SK-MEL-5 (cell line): ENCODE measurements at regions not wholly inside any gene's neighbourhood (a gene's known extent, or its start where the extent isn't known, plus 50 kb on each side); places are given as distances from the start of the nearest gene placed in this dataset.
"Not testable (repeated sequence)": the region's sequence is repeated elsewhere in the genome, so short reads cannot be mapped to it uniquely, and the experiment has no call there.

Experiments used
- DNase-seq: peaks from one replicate; pipeline ENCODE4 v3.0.0-alpha.2; 2016; ENCODE audit warnings: low read depth, low spot score
- in situ Hi-C: cut with HindIII; loops from 2 replicates; pipeline ENCODE4 v1.10.0; 2016; ENCODE audit warnings: low sequenced_read_pairs, high pct_unique_total_duplicates, low pct_unique_long_range_greater_than_20kb

DNA sequence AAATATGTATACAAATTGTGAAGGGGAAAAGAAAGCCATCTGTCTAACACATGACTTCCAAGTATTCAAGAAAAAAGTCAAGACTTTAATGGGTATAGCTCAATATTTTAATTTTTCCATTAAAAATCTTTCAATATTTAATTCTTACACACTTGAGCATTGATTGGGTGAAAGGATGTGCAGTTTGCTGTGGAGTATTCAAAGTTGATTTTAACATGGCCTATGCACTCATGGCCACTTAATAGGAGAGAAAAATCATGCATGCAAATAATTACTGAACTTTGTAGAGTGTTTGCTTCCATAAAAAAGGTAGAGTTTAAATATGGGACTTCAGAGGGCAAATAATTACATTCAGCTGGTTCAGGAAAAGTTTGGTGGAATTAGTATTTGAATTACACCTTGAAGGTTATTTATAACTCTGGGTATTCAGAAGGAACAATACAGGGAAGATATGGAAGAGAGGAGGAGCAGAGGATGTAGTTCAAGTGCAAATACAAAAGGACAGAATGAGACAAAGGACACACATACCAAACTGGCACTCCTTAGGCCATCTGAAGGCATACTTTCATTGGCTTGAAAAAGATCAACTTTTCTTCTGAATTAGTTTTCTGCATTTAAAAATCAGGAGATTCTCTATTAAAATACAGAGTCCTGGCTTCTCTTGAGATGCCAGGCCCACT lies 90.1 kb downstream of the OTOL1 start:
- DNase-seq = no peak
- in situ Hi-C loops = no loop called here

DNA sequence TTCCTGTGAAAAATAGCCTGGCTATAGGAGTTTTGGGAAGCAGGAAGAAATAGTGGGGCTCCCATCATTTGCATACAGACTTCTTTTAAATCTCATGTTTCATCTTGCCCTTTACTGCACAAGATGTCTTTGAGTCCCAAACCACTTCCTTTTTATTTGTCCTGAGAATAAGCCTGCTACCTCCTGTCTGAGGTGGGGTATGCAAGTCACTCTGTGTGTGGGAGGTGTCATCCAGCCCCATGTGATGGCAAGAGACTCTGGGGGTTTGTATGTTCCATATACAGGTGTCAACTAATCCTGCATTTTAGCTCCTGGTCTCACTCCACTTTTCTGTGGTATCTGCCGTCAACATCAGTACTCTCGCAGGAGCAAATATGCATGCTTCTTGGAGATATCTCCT lies 102.0 kb downstream of the OTOL1 start:
- in situ Hi-C loops = no loop called here

GRCh38 chr3:161599697-161600096 lies 103.1 kb downstream of the OTOL1 start:
- no peak for DNase-seq
- in situ Hi-C loops = no loop called here

More for the DNA sequence above, 102.0 kb downstream of the OTOL1 start:
- no peak for DNase-seq

DNA sequence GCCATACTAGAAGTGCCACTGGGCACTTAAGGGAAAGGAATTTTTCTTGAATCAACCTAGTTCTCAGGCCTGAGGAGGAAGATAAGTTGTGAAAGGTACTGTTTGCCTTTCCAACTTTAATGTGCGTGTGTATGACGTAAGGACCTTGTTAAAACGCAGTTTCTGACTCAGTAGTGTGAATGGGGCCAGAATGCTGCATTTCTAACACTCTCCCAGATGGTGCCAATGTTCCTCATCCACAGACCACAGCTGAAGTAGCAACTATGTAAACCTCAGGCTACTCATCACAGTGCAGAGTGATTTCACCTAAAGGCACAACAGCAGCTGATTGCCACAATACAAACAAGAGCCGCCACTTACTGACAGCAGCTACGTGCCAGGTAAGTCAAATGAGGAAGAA lies 103.6 kb downstream of the OTOL1 start:
- in situ Hi-C loops = no loop called here
- peak; percentile 1 for DNase-seq

GRCh38 chr3:161602475-161602874 lies 105.9 kb downstream of the OTOL1 start:
- in situ Hi-C loops = no loop called here

GRCh38 chr3:161602918-161603317 lies 106.3 kb downstream of the OTOL1 start:
- no peak for DNase-seq
- in situ Hi-C loops = no loop called here

More at GRCh38 chr3:161602475-161602874, 105.9 kb downstream of the OTOL1 start:
- no peak for DNase-seq

DNA sequence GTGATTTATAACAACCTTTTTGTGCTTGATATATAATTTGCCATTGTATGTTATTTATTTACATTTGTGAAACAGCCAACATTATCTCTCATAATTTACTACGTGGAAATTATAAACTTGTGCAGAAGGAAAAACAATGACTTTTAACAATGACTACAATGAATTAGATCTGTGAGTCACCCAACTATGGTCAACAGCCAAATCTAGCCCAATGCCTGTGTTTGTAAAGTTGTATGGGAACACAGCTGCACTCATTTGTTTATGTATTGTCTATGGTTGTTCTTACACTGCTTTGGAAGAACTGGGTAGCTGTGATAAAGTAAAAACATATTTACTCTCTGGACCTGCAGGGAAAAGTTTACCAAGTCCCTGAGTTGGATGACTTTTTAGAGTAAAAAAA lies 110.4 kb downstream of the OTOL1 start:
- no peak for DNase-seq
- in situ Hi-C loops = no loop called here

GRCh38 chr3:161619351-161619750 lies 122.7 kb downstream of the OTOL1 start:
- no peak for DNase-seq
- in situ Hi-C loops = no loop called here

- in situ Hi-C loops = no loop called here
- DNase-seq = no peak
Measured at GRCh38 chr3:161630794-161631193, 134.2 kb downstream of the OTOL1 start.

DNA sequence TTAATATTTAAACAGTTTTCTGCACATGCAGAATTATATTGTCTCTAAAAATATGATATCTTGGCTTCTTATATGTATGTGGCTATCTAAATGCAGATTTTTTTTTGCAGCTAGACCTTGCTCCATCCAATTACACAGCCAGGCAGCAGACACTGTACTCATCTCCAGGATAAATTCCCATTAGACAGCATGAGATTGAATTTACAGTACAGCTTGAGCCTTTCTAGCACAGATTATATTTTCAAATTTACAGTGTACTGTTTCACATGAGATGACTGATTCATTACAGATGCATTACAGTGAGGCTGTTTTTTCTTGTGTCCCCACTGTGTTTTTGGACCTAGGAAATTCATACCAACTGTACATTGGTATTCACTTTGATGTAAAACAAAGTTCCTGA lies 134.9 kb downstream of the OTOL1 start:
- DNase-seq = no peak
- in situ Hi-C loops = no loop called here

GRCh38 chr3:161637559-161637958 lies 141.0 kb downstream of the OTOL1 start:
- in situ Hi-C loops = no loop called here
- DNase-seq = no peak

GRCh38 chr3:161639095-161639494 lies 142.5 kb downstream of the OTOL1 start:
- DNase-seq, in situ Hi-C loops: not testable (repeated sequence)

GRCh38 chr3:161640181-161640580 lies 143.6 kb downstream of the OTOL1 start:
- in situ Hi-C loops = no loop called here
- DNase-seq = no peak

DNA sequence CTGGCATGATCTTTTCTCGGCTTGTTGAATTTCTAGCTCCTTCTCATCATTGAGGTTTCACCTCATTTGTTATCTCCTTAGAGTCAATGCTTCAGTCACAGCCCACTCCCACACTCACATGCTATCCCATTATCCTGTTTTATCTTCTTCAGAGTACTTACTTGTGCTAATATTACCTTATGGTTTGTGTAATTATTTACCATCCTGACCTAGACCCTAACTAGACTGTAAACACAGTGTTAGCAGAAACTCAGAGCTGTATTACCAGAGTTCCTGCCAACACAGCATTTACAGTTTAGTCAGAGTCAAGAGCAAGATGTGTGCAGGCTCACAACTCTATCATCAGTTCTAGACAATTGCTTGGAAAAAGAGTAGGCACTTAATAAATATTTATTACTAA lies 144.7 kb downstream of the OTOL1 start:
- DNase-seq = no peak
- in situ Hi-C loops = no loop called here

GRCh38 chr3:161644891-161645635 lies 148.5 kb downstream of the OTOL1 start:
- in situ Hi-C loops = no loop called here
- no peak for DNase-seq

DNA sequence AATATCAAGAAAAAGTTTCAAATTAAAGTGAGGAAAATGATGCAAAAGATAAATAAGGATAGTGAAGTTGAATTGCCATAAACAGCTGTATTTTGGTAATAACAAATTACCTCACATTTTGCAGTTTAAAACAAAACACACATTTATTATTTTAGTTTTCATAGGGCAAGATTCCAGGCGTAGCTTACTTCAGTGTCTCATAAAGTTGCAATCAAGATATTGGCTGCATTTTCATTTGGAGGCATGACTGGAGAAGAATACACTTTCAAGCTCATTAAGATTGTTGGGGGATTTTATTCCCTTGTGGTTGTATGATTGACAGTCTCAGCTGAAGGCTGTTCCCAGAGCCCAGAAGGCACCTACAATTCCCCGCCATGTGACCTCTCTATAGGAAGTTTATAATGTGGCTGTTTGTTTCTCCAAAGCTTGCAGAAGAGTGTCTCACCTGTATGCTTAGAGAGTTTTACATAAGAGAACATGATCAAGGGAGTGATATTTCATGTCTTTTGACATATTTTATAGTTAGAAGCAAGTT lies 151.4 kb downstream of the OTOL1 start:
- in situ Hi-C loops = no loop called here
- DNase-seq = no peak

DNA sequence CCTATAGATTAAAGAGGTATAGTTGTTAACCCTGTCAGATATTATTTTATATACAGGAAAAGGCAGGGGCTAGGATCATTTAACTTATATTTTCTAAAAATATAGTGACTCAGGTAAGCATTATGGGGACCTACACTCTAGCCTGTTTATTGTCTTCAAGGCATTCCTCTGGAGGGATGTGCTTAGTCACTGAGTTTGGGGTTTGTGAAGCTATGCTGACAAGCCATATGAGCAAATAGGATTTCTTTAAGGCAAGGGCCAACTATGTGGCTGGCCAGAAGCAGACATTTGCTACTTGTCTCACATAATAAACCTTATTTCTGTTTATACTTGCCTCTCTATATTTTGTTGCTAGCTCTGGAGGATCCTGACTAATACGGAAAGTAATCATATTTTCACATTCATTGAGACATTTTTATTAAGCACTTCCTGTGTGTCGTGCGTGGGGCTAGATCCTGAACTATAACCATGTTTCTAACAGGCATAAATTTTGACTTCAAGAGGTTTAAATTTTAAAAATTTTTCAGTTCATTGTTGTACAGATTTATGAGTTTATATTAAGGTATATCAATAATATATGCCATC lies 153.4 kb downstream of the OTOL1 start:
- no peak for DNase-seq
- in situ Hi-C loops = no loop called here

DNA sequence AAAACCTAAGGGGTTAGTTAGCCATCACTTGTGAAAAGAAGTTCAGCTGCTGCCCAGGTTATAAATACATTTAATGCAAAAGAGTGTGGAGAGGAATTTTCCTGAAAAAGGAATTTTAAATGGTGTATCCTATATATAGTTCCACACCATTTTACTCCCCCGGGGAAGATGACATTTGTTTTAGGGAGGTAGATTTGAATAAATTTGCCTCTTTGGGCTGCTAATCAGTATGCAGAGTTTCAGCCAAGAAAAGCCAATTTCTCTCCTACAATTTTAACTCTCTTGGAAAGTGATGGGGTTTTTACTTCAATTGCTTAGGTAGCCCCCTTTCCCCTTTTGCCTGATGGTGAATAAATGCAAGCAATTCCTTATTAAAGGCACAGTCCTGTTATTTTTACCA lies 161.2 kb downstream of the OTOL1 start:
- in situ Hi-C loops = no loop called here
- DNase-seq = no peak

- in situ Hi-C loops = no loop called here
- no peak for DNase-seq
Measured at GRCh38 chr3:161671141-161671540, 174.5 kb downstream of the OTOL1 start.
